GM23338 (cell line): ENCODE measurements at regions not wholly inside any gene's neighbourhood (a gene's known extent, or its start where the extent isn't known, plus 50 kb on each side); places are given as distances from the start of the nearest gene placed in this dataset.

Source experiments
- ATAC-seq: fragments of 200-7000 bp; cut with Tn5 transposase; 3 replicates; pipeline ENCODE4 v1.9.1; 2020
- DNase-seq: peaks from one replicate; pipeline ENCODE4 v3.0.0-alpha.2; 2015; ENCODE audit warnings: low spot score
- H2AFZ ChIP-seq: fragments of 200-600 bp; sonication (generic); 2 replicates; pipeline ENCODE4 v1.8.0; 2016; ENCODE audit warnings: antibody characterized with exemption, mild to moderate bottlenecking, moderate library complexity
- H3F3A ChIP-seq: fragments of 200-600 bp; sonication (generic); replicated peaks from 2 replicates; pipeline ENCODE4 v1.8.0; 2017; ENCODE audit warnings: antibody characterized with exemption, mixed run types, low read depth
- H3K27ac ChIP-seq: fragments of 200-600 bp; sonication (generic); 2 replicates; pipeline ENCODE4 v1.6.1; 2016; ENCODE audit warnings: low read depth
- H3K27me3 ChIP-seq: fragments of 200-600 bp; sonication (generic); 2 replicates; pipeline ENCODE4 v1.8.0; 2016; ENCODE audit warnings: mild to moderate bottlenecking, mixed run types, moderate library complexity; ENCODE audit not compliant: insufficient read depth
- H3K36me3 ChIP-seq: fragments of 200-600 bp; sonication (generic); 2 replicates; pipeline ENCODE4 v1.8.0; 2016; ENCODE audit warnings: mild to moderate bottlenecking; ENCODE audit not compliant: insufficient read depth
- H3K4me1 ChIP-seq: fragments of 200-600 bp; sonication (generic); 2 replicates; pipeline ENCODE4 v1.8.0; 2016; ENCODE audit warnings: mild to moderate bottlenecking, moderate library complexity; ENCODE audit not compliant: insufficient read depth
- H3K4me2 ChIP-seq: fragments of 200-600 bp; sonication (generic); 2 replicates; pipeline ENCODE4 v1.7.1; 2017; ENCODE audit warnings: mixed run types
- H3K4me3 ChIP-seq: fragments of 200-600 bp; sonication (generic); 2 replicates; pipeline ENCODE4 v1.6.1; 2016; ENCODE audit warnings: mixed run types
- H3K79me2 ChIP-seq: fragments of 200-600 bp; sonication (generic); replicated peaks from 2 replicates; pipeline ENCODE4 v1.8.0; 2017; ENCODE audit warnings: mild to moderate bottlenecking; ENCODE audit not compliant: insufficient read depth
- H3K9me2 ChIP-seq: fragments of 200-600 bp; sonication (generic); 2 replicates; pipeline ENCODE4 v1.8.0; 2017; ENCODE audit not compliant: insufficient read depth
- H4K20me1 ChIP-seq: fragments of 200-600 bp; sonication (generic); replicated peaks from 2 replicates; pipeline ENCODE4 v1.8.0; 2017; ENCODE audit warnings: mild to moderate bottlenecking; ENCODE audit not compliant: insufficient read depth
- H3K27ac Mint-ChIP-seq: 2 replicates; pipeline ENCODE4 v1.8.0; 2020; ENCODE audit warnings: inconsistent platforms, mild to moderate bottlenecking, moderate library complexity, mixed read lengths
- H3K27me3 Mint-ChIP-seq: 3 replicates; pipeline ENCODE4 v1.8.0; 2022; ENCODE audit warnings: low read depth, mild to moderate bottlenecking, moderate library complexity, mixed read lengths, inconsistent platforms; ENCODE audit not compliant: insufficient read depth, poor library complexity
- H3K36me3 Mint-ChIP-seq: 3 replicates; pipeline ENCODE4 v1.8.0; 2021; ENCODE audit warnings: low read depth, mild to moderate bottlenecking, inconsistent platforms, moderate library complexity, mixed read lengths
- H3K4me1 Mint-ChIP-seq: 3 replicates; pipeline ENCODE4 v1.8.0; 2020; ENCODE audit warnings: mild to moderate bottlenecking, inconsistent platforms, mixed read lengths
- H3K4me3 Mint-ChIP-seq: 3 replicates; pipeline ENCODE4 v1.8.0; 2021; ENCODE audit warnings: moderate library complexity, mild to moderate bottlenecking, inconsistent platforms, mixed read lengths
- H3K9me3 Mint-ChIP-seq: 3 replicates; pipeline ENCODE4 v1.8.0; 2020; ENCODE audit warnings: moderate library complexity, mild to moderate bottlenecking, inconsistent platforms, mixed read lengths
- CTCF ChIP-seq, 2 experiments: fragments of 200-600 bp in 1 of 2; sonication (generic) in 1 of 2; conservative IDR thresholded peaks; 2 replicates each; pipeline versions ENCODE4 v1.5.1 to v1.6.1; 2016 to 2017; ENCODE audit warnings: antibody characterized with exemption in 2 of 2, low read depth in 2 of 2, mild to moderate bottlenecking in 2 of 2, moderate library complexity in 1 of 2
- ETS1 ChIP-seq: IDR thresholded peaks from 2 replicates; pipeline ENCODE4 v1.6.1; 2016; ENCODE audit warnings: antibody characterized with exemption
- EZH2phosphoT487 ChIP-seq: fragments of 200-600 bp; sonication (generic); IDR thresholded peaks from one replicate; pipeline ENCODE4 v1.8.1; 2018; ENCODE audit warnings: antibody characterized with exemption; ENCODE audit not compliant: unreplicated experiment
- ZNF462 ChIP-seq: fragments of 250-450 bp; sonication (Bioruptor Pico); IDR thresholded peaks from 2 replicates; pipeline ENCODE4 v1.5.0; 2020; ENCODE audit warnings: mild to moderate bottlenecking, moderate library complexity
- TF ChIP-seq, protein P1 (sequence below): IDR thresholded peaks from one replicate; pipeline ENCODE4 v1.6.1; 2018; ENCODE audit warnings: antibody characterized with exemption; ENCODE audit not compliant: unreplicated experiment

- Mint-ChIP-seq H3K36me3 (no peaks in the 10 kb centered on the region), H3K9me3 (peaks cover 2% of the 10 kb centered on the region; the same call in 2 of the 3 replicates), H3K4me1 (peaks cover 5% of the 10 kb centered on the region), H3K27ac (no peak overlapping the region), H3K27me3 (peaks cover 12% of the 10 kb centered on the region), H3K4me3 (no peak overlapping the region)
- Histone ChIP-seq H3K27me3 (no peaks in the 10 kb centered on the region), H2AFZ (no peak overlapping the region), H3K9me2 (no peaks in the 10 kb centered on the region), H3K27ac (no peak overlapping the region), H3K36me3 (no peaks in the 10 kb centered on the region), H3K4me3 (no peak overlapping the region), H3K4me1 (peaks cover 11% of the 10 kb centered on the region; the same call in 1 of the 2 replicates), H3F3A (no peaks in the 10 kb centered on the region), H3K4me2 (no peak overlapping the region), H3K79me2 (no peaks in the 10 kb centered on the region), H4K20me1 (no peaks in the 10 kb centered on the region)
- ATAC-seq (no peak), DNase-seq (no peak)
- TF ChIP-seq EZH2phosphoT487, result no peak
- TF ChIP-seq ETS1, result no peak
These were observed 62.0 kb downstream of the IGF2 start for GRCh38 chr11:2077061-2077802.

GRCh38 chr11:2076441-2076840, 62.7 kb downstream of the IGF2 start:
- H3K9me2 ChIP-seq, result no peaks in the 10 kb centered on the region
- no peak overlapping the region for H3K4me3 ChIP-seq
- H3K4me3 Mint-ChIP-seq, result no peak overlapping the region
- H3K27ac Mint-ChIP-seq, result no peak overlapping the region
- no peak overlapping the region for H2AFZ ChIP-seq
- no peak for DNase-seq
- no peaks in the 10 kb centered on the region for H3F3A ChIP-seq
- no peaks in the 10 kb centered on the region for H3K36me3 ChIP-seq
- no peaks in the 10 kb centered on the region for H3K27me3 ChIP-seq
- no peak for ATAC-seq
- H3K4me2 ChIP-seq, result no peak overlapping the region
- H3K79me2 ChIP-seq, result no peaks in the 10 kb centered on the region
- H3K9me3 Mint-ChIP-seq, result no peaks in the 10 kb centered on the region; the same call in 2 of the 3 replicates
- H3K4me1 ChIP-seq, result peaks cover 6% of the 10 kb centered on the region; the same call in 1 of the 2 replicates
- H3K4me1 Mint-ChIP-seq, result peaks cover 5% of the 10 kb centered on the region
- no peaks in the 10 kb centered on the region for H4K20me1 ChIP-seq
- H3K36me3 Mint-ChIP-seq, result no peaks in the 10 kb centered on the region
- H3K27ac ChIP-seq, result no peak overlapping the region
- peaks cover 15% of the 10 kb centered on the region for H3K27me3 Mint-ChIP-seq
- no peak for TF ChIP-seq EZH2phosphoT487
- no peak for TF ChIP-seq ZNF462
- TF ChIP-seq, protein P1, sequence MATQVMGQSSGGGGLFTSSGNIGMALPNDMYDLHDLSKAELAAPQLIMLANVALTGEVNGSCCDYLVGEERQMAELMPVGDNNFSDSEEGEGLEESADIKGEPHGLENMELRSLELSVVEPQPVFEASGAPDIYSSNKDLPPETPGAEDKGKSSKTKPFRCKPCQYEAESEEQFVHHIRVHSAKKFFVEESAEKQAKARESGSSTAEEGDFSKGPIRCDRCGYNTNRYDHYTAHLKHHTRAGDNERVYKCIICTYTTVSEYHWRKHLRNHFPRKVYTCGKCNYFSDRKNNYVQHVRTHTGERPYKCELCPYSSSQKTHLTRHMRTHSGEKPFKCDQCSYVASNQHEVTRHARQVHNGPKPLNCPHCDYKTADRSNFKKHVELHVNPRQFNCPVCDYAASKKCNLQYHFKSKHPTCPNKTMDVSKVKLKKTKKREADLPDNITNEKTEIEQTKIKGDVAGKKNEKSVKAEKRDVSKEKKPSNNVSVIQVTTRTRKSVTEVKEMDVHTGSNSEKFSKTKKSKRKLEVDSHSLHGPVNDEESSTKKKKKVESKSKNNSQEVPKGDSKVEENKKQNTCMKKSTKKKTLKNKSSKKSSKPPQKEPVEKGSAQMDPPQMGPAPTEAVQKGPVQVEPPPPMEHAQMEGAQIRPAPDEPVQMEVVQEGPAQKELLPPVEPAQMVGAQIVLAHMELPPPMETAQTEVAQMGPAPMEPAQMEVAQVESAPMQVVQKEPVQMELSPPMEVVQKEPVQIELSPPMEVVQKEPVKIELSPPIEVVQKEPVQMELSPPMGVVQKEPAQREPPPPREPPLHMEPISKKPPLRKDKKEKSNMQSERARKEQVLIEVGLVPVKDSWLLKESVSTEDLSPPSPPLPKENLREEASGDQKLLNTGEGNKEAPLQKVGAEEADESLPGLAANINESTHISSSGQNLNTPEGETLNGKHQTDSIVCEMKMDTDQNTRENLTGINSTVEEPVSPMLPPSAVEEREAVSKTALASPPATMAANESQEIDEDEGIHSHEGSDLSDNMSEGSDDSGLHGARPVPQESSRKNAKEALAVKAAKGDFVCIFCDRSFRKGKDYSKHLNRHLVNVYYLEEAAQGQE, result no peak
- TF ChIP-seq CTCF (conservative IDR thresholded peaks at IDR 0.05; ENCODE audit: low read depth in 2 of 2), result no peak
- no peak for TF ChIP-seq ETS1
